ENCODE measurements at regions not wholly inside any gene's neighbourhood (a gene's known extent, or its start where the extent isn't known, plus 50 kb on each side); places are given as distances from the start of the nearest gene placed in this dataset.

- no peak for TF ChIP-seq CTCF (IDR thresholded peaks at IDR 0.05; ENCODE audit: insufficient read depth, low read length, poor library complexity, severe bottlenecking)
- no peak for DNase-seq (ENCODE audit: low read depth)
- H3K4me3 ChIP-seq (ENCODE audit: low read depth, low read length) = no peak overlapping the region
- no peaks in the 10 kb centered on the region for H3K36me3 ChIP-seq (ENCODE audit: control insufficient read depth, insufficient read depth, low read length)
- no peaks in the 10 kb centered on the region for H3K27me3 ChIP-seq (ENCODE audit: control insufficient read depth, insufficient read depth, low read length)
Measured at GRCh38 chr5:40080191-40080590, 599.5 kb upstream of the PTGER4 start.

- H3K36me3 ChIP-seq (ENCODE audit: control insufficient read depth, insufficient read depth, low read length) = no peaks in the 10 kb centered on the region
- TF ChIP-seq CTCF (IDR thresholded peaks at IDR 0.05; ENCODE audit: insufficient read depth, low read length, poor library complexity, severe bottlenecking) = no peak
- DNase-seq (ENCODE audit: low read depth) = no peak
- H3K4me3 ChIP-seq (ENCODE audit: low read depth, low read length) = no peak overlapping the region
- H3K27me3 ChIP-seq (ENCODE audit: control insufficient read depth, insufficient read depth, low read length) = no peaks in the 10 kb centered on the region
Measured at GRCh38 chr5:40078898-40079575, 600.7 kb upstream of the PTGER4 start.

GRCh38 chr5:40074826-40075225, 604.9 kb upstream of the PTGER4 start:
- no peak for DNase-seq (ENCODE audit: low read depth)
- no peak for TF ChIP-seq CTCF (IDR thresholded peaks at IDR 0.05; ENCODE audit: insufficient read depth, low read length, poor library complexity, severe bottlenecking)
- H3K36me3 ChIP-seq (ENCODE audit: control insufficient read depth, insufficient read depth, low read length) = no peaks in the 10 kb centered on the region

GRCh38 chr5:40073927-40074326, 605.8 kb upstream of the PTGER4 start:
- TF ChIP-seq CTCF (IDR thresholded peaks at IDR 0.05; ENCODE audit: insufficient read depth, low read length, poor library complexity, severe bottlenecking) = no peak
- H3K4me3 ChIP-seq (ENCODE audit: low read depth, low read length) = no peak overlapping the region
- no peak for DNase-seq (ENCODE audit: low read depth)
- H3K27me3 ChIP-seq (ENCODE audit: control insufficient read depth, insufficient read depth, low read length) = no peaks in the 10 kb centered on the region
- H3K36me3 ChIP-seq (ENCODE audit: control insufficient read depth, insufficient read depth, low read length) = no peaks in the 10 kb centered on the region

More at GRCh38 chr5:40074826-40075225, 604.9 kb upstream of the PTGER4 start:
- H3K27me3 ChIP-seq (ENCODE audit: control insufficient read depth, insufficient read depth, low read length) = no peaks in the 10 kb centered on the region
- no peak overlapping the region for H3K4me3 ChIP-seq (ENCODE audit: low read depth, low read length)

- Histone ChIP-seq H3K4me3 (ENCODE audit: low read depth, low read length) (no peak overlapping the region), H3K27me3 (ENCODE audit: control insufficient read depth, insufficient read depth, low read length) (no peaks in the 10 kb centered on the region), H3K36me3 (ENCODE audit: control insufficient read depth, insufficient read depth, low read length) (no peaks in the 10 kb centered on the region)
- TF ChIP-seq CTCF (IDR thresholded peaks at IDR 0.05; ENCODE audit: insufficient read depth, low read length, poor library complexity, severe bottlenecking) = no peak
- no peak for DNase-seq (ENCODE audit: low read depth)
Measured at GRCh38 chr5:40071870-40072269, 607.8 kb upstream of the PTGER4 start.

- H3K36me3 ChIP-seq (ENCODE audit: control insufficient read depth, insufficient read depth, low read length) = no peaks in the 10 kb centered on the region
- no peak overlapping the region for H3K4me3 ChIP-seq (ENCODE audit: low read depth, low read length)
- no peaks in the 10 kb centered on the region for H3K27me3 ChIP-seq (ENCODE audit: control insufficient read depth, insufficient read depth, low read length)
- no peak for TF ChIP-seq CTCF (IDR thresholded peaks at IDR 0.05; ENCODE audit: insufficient read depth, low read length, poor library complexity, severe bottlenecking)
- no peak for DNase-seq (ENCODE audit: low read depth)
Measured at GRCh38 chr5:40066616-40067015, 613.1 kb upstream of the PTGER4 start.

All from kidney epithelial cell (primary cell).